ENCODE measurements at regions not wholly inside any gene's neighbourhood (a gene's known extent, or its start where the extent isn't known, plus 50 kb on each side); places are given as distances from the start of the nearest gene placed in this dataset.

DNA sequence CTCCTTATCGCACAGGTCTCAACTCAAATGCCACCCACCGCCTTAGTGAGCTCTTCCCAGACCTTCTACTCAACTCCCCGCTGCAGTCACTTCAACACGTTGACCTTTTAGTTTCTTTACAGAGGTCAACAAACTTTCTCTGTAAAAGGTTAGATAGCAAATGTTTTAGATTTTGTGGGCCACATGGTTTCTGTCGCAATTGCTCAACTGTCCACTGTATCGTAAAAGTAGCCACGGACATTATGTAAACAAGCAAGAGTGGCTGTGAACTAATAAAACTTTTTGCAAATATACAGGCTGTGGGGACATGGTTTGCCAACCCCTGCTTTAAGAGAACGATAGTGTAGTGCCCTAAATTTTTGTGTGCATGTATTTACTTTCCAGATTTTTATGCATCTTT is 247.6 kb upstream of the TSHZ2 start:
- no peak for TF ChIP-seq POLR2AphosphoS5 (IDR thresholded peaks at IDR 0.05)
- TF ChIP-seq, protein P1, sequence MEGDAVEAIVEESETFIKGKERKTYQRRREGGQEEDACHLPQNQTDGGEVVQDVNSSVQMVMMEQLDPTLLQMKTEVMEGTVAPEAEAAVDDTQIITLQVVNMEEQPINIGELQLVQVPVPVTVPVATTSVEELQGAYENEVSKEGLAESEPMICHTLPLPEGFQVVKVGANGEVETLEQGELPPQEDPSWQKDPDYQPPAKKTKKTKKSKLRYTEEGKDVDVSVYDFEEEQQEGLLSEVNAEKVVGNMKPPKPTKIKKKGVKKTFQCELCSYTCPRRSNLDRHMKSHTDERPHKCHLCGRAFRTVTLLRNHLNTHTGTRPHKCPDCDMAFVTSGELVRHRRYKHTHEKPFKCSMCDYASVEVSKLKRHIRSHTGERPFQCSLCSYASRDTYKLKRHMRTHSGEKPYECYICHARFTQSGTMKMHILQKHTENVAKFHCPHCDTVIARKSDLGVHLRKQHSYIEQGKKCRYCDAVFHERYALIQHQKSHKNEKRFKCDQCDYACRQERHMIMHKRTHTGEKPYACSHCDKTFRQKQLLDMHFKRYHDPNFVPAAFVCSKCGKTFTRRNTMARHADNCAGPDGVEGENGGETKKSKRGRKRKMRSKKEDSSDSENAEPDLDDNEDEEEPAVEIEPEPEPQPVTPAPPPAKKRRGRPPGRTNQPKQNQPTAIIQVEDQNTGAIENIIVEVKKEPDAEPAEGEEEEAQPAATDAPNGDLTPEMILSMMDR (IDR thresholded peaks at IDR 0.05; ENCODE audit: poor library complexity, severe bottlenecking), result no peak
- TF ChIP-seq, protein P2, sequence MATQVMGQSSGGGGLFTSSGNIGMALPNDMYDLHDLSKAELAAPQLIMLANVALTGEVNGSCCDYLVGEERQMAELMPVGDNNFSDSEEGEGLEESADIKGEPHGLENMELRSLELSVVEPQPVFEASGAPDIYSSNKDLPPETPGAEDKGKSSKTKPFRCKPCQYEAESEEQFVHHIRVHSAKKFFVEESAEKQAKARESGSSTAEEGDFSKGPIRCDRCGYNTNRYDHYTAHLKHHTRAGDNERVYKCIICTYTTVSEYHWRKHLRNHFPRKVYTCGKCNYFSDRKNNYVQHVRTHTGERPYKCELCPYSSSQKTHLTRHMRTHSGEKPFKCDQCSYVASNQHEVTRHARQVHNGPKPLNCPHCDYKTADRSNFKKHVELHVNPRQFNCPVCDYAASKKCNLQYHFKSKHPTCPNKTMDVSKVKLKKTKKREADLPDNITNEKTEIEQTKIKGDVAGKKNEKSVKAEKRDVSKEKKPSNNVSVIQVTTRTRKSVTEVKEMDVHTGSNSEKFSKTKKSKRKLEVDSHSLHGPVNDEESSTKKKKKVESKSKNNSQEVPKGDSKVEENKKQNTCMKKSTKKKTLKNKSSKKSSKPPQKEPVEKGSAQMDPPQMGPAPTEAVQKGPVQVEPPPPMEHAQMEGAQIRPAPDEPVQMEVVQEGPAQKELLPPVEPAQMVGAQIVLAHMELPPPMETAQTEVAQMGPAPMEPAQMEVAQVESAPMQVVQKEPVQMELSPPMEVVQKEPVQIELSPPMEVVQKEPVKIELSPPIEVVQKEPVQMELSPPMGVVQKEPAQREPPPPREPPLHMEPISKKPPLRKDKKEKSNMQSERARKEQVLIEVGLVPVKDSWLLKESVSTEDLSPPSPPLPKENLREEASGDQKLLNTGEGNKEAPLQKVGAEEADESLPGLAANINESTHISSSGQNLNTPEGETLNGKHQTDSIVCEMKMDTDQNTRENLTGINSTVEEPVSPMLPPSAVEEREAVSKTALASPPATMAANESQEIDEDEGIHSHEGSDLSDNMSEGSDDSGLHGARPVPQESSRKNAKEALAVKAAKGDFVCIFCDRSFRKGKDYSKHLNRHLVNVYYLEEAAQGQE (IDR thresholded peaks at IDR 0.05; ENCODE audit: borderline replicate concordance), result no peak
- TF ChIP-seq TAF1 (IDR thresholded peaks at IDR 0.05; ENCODE audit: low read depth), result no peak
- TF ChIP-seq EZH2 (IDR thresholded peaks at IDR 0.05; ENCODE audit: borderline replicate concordance, insufficient read depth, low read length, poor library complexity, severe bottlenecking), result no peak
- TF ChIP-seq SMC3 (conservative IDR thresholded peaks at IDR 0.05; ENCODE audit: poor library complexity), result no peak
